Prostate gland (tissue), 2 donors: ENCODE measurements at regions not wholly inside any gene's neighbourhood (a gene's known extent, or its start where the extent isn't known, plus 50 kb on each side); places are given as distances from the start of the nearest gene placed in this dataset.

Experiments
- CTCF ChIP-seq, 4 experiments: fragments of 200-600 bp in 2 of 4; fragments of 450-650 bp in 2 of 4; sonication (generic) in 2 of 4; IDR thresholded peaks; 1 replicate in 3 of 4; 2 replicates in 1 of 4; pipeline ENCODE4 v1.5.1; 2016 to 2019; ENCODE audit warnings: antibody characterized with exemption in 4 of 4, mild to moderate bottlenecking in 2 of 4, moderate library complexity in 2 of 4
- POLR2A ChIP-seq: fragments of 450-650 bp; IDR thresholded peaks from one replicate; pipeline ENCODE4 v1.6.1; 2016; ENCODE audit warnings: antibody characterized with exemption, mild to moderate bottlenecking

- no peak for TF ChIP-seq CTCF (IDR thresholded peaks at IDR 0.05)
- no peak for TF ChIP-seq POLR2A
Observed at GRCh38 chr6:90368601-90369000, 72.0 kb upstream of the BACH2 start.
